Neuronal stem cell (in vitro differentiated cells): ENCODE measurements at regions not wholly inside any gene's neighbourhood (a gene's known extent, or its start where the extent isn't known, plus 50 kb on each side); places are given as distances from the start of the nearest gene placed in this dataset.
"Not testable (repeated sequence)": the region's sequence is repeated elsewhere in the genome, so short reads cannot be mapped to it uniquely, and the experiment has no call there.

Experiments used
- DNase-seq: peaks from one replicate; pipeline ENCODE4 v3.0.0-alpha.2; 2013; ENCODE audit warnings: low spot score
- H2AFZ ChIP-seq: one replicate; pipeline ENCODE4 v1.6.1; 2013; ENCODE audit warnings: mild to moderate bottlenecking, low read length, inconsistent platforms
- H2AK5ac ChIP-seq: 2 replicates; pipeline ENCODE4 v1.6.1; 2013; ENCODE audit warnings: low read depth, mild to moderate bottlenecking, inconsistent platforms, low read length, moderate library complexity, mixed read lengths
- H2BK120ac ChIP-seq: 2 replicates; pipeline ENCODE4 v1.6.1; 2013; ENCODE audit warnings: low read depth, mild to moderate bottlenecking, inconsistent platforms, low read length, moderate library complexity, mixed read lengths
- H2BK12ac ChIP-seq: one replicate; pipeline ENCODE4 v1.6.1; 2013; ENCODE audit warnings: low read length, inconsistent platforms
- H2BK15ac ChIP-seq: 2 replicates; pipeline ENCODE4 v1.6.1; 2013; ENCODE audit warnings: mild to moderate bottlenecking, low read length, inconsistent platforms, mixed read lengths
- H2BK5ac ChIP-seq: one replicate; pipeline ENCODE4 v1.6.1; 2013; ENCODE audit warnings: inconsistent platforms, mild to moderate bottlenecking, low read length, moderate library complexity
- H3K14ac ChIP-seq: one replicate; pipeline ENCODE4 v1.6.1; 2013; ENCODE audit warnings: low read length, inconsistent platforms
- H3K18ac ChIP-seq: 2 replicates; pipeline ENCODE4 v1.6.1; 2013; ENCODE audit warnings: low read length, inconsistent platforms
- H3K23ac ChIP-seq: 2 replicates; pipeline ENCODE4 v1.6.1; 2013; ENCODE audit warnings: low read depth, mild to moderate bottlenecking, mixed read lengths, low read length, inconsistent platforms; ENCODE audit not compliant: poor library complexity
- H3K27ac ChIP-seq: replicated peaks from 3 replicates; pipeline ENCODE4 v1.5.1; 2013; ENCODE audit warnings: low read length, inconsistent platforms
- H3K27me3 ChIP-seq, 3 experiments: 2 replicates each; pipeline ENCODE4 v1.6.1; 2013; ENCODE audit warnings: low read length in 3 of 3, mild to moderate bottlenecking in 2 of 3, inconsistent platforms in 1 of 3, low read depth in 1 of 3, mixed read lengths in 1 of 3, moderate library complexity in 1 of 3; ENCODE audit not compliant: control insufficient read depth in 3 of 3, insufficient read depth in 3 of 3
- H3K36me3 ChIP-seq, 2 donors: replicated peaks in 1 of 2; 2 replicates each; pipeline ENCODE4 v1.6.1; 2013; ENCODE audit warnings: low read length in 2 of 2; ENCODE audit not compliant: control insufficient read depth in 2 of 2, insufficient read depth in 2 of 2
- H3K4ac ChIP-seq: 2 replicates; pipeline ENCODE4 v1.6.1; 2013; ENCODE audit warnings: inconsistent platforms, mild to moderate bottlenecking, low read length, moderate library complexity
- H3K4me1 ChIP-seq, 2 donors: 1 replicate in 1 of 2; 2 replicates in 1 of 2; pipeline ENCODE4 v1.6.1; 2013; ENCODE audit warnings: low read length in 2 of 2, low read depth in 1 of 2; ENCODE audit not compliant: control insufficient read depth in 2 of 2, insufficient read depth in 1 of 2
- H3K4me2 ChIP-seq: one replicate; pipeline ENCODE4 v1.6.1; 2013; ENCODE audit warnings: mild to moderate bottlenecking, low read length, inconsistent platforms; ENCODE audit not compliant: insufficient read depth, poor library complexity, severe bottlenecking
- H3K4me3 ChIP-seq, 2 donors: 2 replicates each; pipeline ENCODE4 v1.5.1; 2013; ENCODE audit warnings: low read length in 2 of 2, mild to moderate bottlenecking in 2 of 2, inconsistent platforms in 1 of 2, moderate library complexity in 1 of 2
- H3K79me1 ChIP-seq: one replicate; pipeline ENCODE4 v1.6.1; 2013; ENCODE audit warnings: low read depth, mild to moderate bottlenecking, inconsistent platforms, low read length, moderate library complexity
- H3K9ac ChIP-seq: one replicate; pipeline ENCODE4 v1.6.1; 2013; ENCODE audit warnings: mild to moderate bottlenecking, low read depth, low read length, inconsistent platforms; ENCODE audit not compliant: poor library complexity
- H3K9me3 ChIP-seq, 2 donors: replicated peaks in 1 of 2; 2 replicates each; pipeline versions ENCODE3 to v1.6.1; 2013; ENCODE audit warnings: low read length in 2 of 2, mild to moderate bottlenecking in 2 of 2, inconsistent platforms in 1 of 2, low read depth in 1 of 2, mixed read lengths in 1 of 2, moderate library complexity in 1 of 2; ENCODE audit not compliant: control insufficient read depth in 2 of 2, insufficient read depth in 1 of 2
- H4K8ac ChIP-seq: one replicate; pipeline ENCODE4 v1.6.1; 2013; ENCODE audit warnings: low read depth, mild to moderate bottlenecking, inconsistent platforms, low read length, moderate library complexity
- H4K91ac ChIP-seq: one replicate; pipeline ENCODE4 v1.6.1; 2013; ENCODE audit warnings: low read length, low read depth, mild to moderate bottlenecking, inconsistent platforms; ENCODE audit not compliant: poor library complexity
- WGBS, 2 donors: extraction: QIAGEN DNeasy Blood & Tissue Kit; methylation state at CpG; one replicate each; pipeline ENCODE4 v1.1.7; 2013; ENCODE audit warnings: missing lambda C conversion rate in 2 of 2, mixed read lengths in 1 of 2; ENCODE audit not compliant: insufficient read length in 2 of 2, insufficient replicate concordance in 1 of 2; ENCODE audit errors: extremely low coverage in 2 of 2; 5-methylcytosine and 5-hydroxymethylcytosine counted together

DNA sequence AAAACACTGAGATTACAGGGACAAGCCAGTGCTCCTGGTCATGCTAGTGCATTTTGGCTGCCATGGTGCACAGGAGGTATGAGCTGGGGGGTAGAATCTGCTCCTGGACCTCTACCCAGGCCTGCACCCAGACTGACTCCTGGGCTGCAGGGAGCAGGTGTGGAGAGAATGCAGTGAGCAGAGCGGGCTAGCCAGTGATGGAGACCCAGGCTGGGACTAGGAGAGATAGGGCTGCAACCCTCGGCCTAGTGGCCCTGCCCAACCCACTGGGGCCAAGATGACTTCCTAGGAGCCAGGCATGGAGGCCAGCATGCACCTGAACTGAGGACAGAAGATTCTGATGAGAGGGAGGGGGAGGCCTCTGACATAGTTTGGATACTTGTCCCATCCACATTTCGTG lies 55.9 kb upstream of the CSPG4 start:
- peak overlapping the region; percentile 88 for H2AK5ac ChIP-seq
- not testable (repeated sequence) for H2BK5ac ChIP-seq, H3K27ac ChIP-seq, H3K9me3 ChIP-seq, H3K9ac ChIP-seq, H2AFZ ChIP-seq, H3K79me1 ChIP-seq, H2BK15ac ChIP-seq, H2BK12ac ChIP-seq, H3K27me3 ChIP-seq, H2BK120ac ChIP-seq, DNase-seq, H3K4ac ChIP-seq, H3K4me2 ChIP-seq, H3K36me3 ChIP-seq, H3K4me3 ChIP-seq, H3K18ac ChIP-seq, H3K4me1 ChIP-seq, H3K23ac ChIP-seq, H4K91ac ChIP-seq
- no CpG with 5 or more reads among the region's 3 CpGs for WGBS, 2 donors
- peak overlapping the region; percentile 89 for H3K14ac ChIP-seq
- H4K8ac ChIP-seq, result peak overlapping the region; percentile 92

DNA sequence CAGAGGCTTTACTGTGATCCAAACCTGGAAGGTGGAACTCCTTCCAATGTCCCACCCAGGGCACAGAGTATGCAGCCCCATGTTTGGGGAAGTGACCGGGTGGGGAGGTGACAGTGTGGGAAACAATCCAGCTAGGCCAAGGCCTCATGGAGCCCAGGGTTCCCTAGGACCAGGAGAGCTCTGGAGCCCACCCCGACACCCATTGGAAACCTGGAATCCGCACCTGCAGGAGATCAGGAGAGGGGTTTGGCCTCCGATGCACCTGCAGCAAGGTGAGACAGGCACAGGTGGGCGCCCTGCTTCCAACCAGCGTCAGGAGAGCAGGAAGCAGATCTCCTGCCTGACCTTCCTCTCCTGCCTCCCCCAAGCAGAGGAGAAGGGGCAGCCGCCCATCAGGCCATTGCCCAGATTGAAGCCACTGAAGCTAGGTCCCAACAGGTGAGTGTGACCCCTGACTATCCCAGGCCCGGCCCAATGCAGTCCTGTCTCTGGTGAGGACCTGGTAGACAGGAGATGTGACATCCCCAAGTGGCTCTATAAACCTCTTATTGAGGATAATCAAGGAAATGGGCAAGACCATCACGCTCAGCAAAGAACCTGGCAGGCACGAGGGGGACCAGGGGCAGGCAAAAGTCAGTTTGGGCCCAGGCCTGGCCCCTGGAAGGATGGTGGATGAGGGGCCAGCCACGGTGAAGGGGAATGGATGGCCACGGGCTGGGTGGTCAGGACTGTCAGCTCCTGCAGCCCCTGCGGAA lies 53.1 kb upstream of the CSPG4 start:
- H3K4me2 ChIP-seq, H3K18ac ChIP-seq, H4K91ac ChIP-seq, H3K14ac ChIP-seq, H3K4me1 ChIP-seq, H3K79me1 ChIP-seq, DNase-seq, H3K9ac ChIP-seq, H3K36me3 ChIP-seq, H4K8ac ChIP-seq, H2BK120ac ChIP-seq, H2AFZ ChIP-seq, H3K27me3 ChIP-seq, H3K9me3 ChIP-seq, H2BK15ac ChIP-seq, H3K27ac ChIP-seq, H3K4ac ChIP-seq, H2AK5ac ChIP-seq, H2BK5ac ChIP-seq, H3K23ac ChIP-seq, H2BK12ac ChIP-seq, H3K4me3 ChIP-seq: not testable (repeated sequence)
- no CpG with 5 or more reads among the region's 13 CpGs for WGBS, 2 donors

DNA sequence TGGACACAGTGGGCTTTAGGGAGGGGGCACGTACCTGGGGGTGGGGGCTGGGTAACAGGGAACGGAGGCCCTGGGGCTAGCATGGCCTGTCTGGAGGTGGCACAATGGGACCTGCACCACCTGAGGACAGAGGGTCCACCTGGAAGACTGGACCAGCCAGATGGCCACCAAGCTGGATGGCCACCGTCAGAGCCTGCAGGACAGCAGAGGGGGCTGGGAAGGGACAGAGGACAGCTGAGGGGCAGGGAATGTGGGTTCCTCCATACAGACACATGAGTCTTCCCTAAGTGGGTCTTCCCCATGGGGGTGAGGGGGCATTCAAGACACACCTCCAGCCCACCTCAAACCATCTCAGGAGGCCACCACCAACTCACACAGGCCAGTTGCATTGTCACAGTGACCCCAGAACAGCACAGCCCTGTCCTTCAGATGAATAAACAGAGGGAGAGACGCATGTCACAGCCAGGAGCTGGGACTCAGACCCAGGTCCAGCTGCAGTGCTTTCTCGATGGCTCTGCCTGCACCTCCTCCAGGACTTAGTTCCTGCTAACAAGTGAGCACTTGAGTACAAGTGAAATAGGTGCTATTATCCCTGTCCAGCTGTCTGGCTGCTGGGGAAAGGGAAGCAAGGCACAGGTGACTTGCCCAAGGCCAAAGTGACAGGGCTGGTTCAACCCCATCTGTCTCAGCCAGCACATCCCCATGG lies 52.4 kb upstream of the CSPG4 start:
- not testable (repeated sequence) for H3K23ac ChIP-seq, H3K4ac ChIP-seq, H3K4me2 ChIP-seq, H3K36me3 ChIP-seq, H3K27ac ChIP-seq, H2AFZ ChIP-seq, H3K14ac ChIP-seq, H2BK15ac ChIP-seq, H2BK5ac ChIP-seq, H2BK120ac ChIP-seq, H3K18ac ChIP-seq, DNase-seq, H3K9me3 ChIP-seq, H3K9ac ChIP-seq, H4K8ac ChIP-seq, H4K91ac ChIP-seq, H3K4me3 ChIP-seq, H3K79me1 ChIP-seq, H2BK12ac ChIP-seq, H3K4me1 ChIP-seq, H3K27me3 ChIP-seq, H2AK5ac ChIP-seq
- WGBS, 2 donors, result no CpG with 5 or more reads among the region's 5 CpGs
